Smooth muscle cell (in vitro differentiated cells): ENCODE measurements at regions not wholly inside any gene's neighbourhood (a gene's known extent, or its start where the extent isn't known, plus 50 kb on each side); places are given as distances from the start of the nearest gene placed in this dataset.
"Not testable (repeated sequence)": the region's sequence is repeated elsewhere in the genome, so short reads cannot be mapped to it uniquely, and the experiment has no call there.

Experiments used
- DNase-seq: peaks from one replicate; lab custom pipeline; 2025; ENCODE audit not compliant: unreplicated experiment; lab: John Stamatoyannopoulos, UW
- H2AFZ ChIP-seq: fragments of 200-600 bp; sonication (generic); 2 replicates; pipeline ENCODE4 v1.6.0; 2016; ENCODE audit warnings: antibody characterized with exemption, low read depth, mild to moderate bottlenecking
- H3F3A ChIP-seq: fragments of 200-600 bp; sonication (generic); 2 replicates; pipeline ENCODE4 v1.6.0; 2017; ENCODE audit warnings: antibody characterized with exemption, low read depth
- H3K27ac ChIP-seq: fragments of 200-600 bp; sonication (generic); 2 replicates; pipeline ENCODE4 v1.5.1; 2016; ENCODE audit warnings: low read depth, mild to moderate bottlenecking
- H3K27me3 ChIP-seq: fragments of 200-600 bp; sonication (generic); 2 replicates; pipeline ENCODE4 v1.6.1; 2016; ENCODE audit warnings: low read depth, mild to moderate bottlenecking
- H3K36me3 ChIP-seq: fragments of 200-600 bp; sonication (generic); 2 replicates; pipeline ENCODE4 v1.5.1; 2016; ENCODE audit warnings: low read depth
- H3K4me1 ChIP-seq: fragments of 200-600 bp; sonication (generic); 2 replicates; pipeline ENCODE4 v1.5.1; 2016; ENCODE audit warnings: low read depth
- H3K4me2 ChIP-seq: fragments of 200-600 bp; sonication (generic); 2 replicates; pipeline ENCODE4 v1.6.0; 2016; ENCODE audit warnings: mild to moderate bottlenecking
- H3K4me3 ChIP-seq: fragments of 200-600 bp; sonication (generic); 2 replicates; pipeline ENCODE4 v1.5.1; 2016; ENCODE audit warnings: mild to moderate bottlenecking
- H3K79me2 ChIP-seq: fragments of 200-600 bp; sonication (generic); 2 replicates; pipeline ENCODE4 v1.6.0; 2016; ENCODE audit warnings: low read depth, mild to moderate bottlenecking
- H3K9ac ChIP-seq: fragments of 200-600 bp; sonication (generic); 2 replicates; pipeline ENCODE4 v1.6.0; 2016; ENCODE audit warnings: low read depth
- H3K9me3 ChIP-seq: fragments of 200-600 bp; sonication (generic); replicated peaks from 2 replicates; pipeline ENCODE4 v1.5.1; 2016; ENCODE audit warnings: low read depth
- H4K20me1 ChIP-seq: fragments of 200-600 bp; sonication (generic); 2 replicates; pipeline ENCODE4 v1.6.0; 2016; ENCODE audit warnings: low read depth
- CTCF ChIP-seq: fragments of 200-600 bp; sonication (generic); IDR thresholded peaks from 2 replicates; pipeline ENCODE4 v1.5.1; 2017; ENCODE audit warnings: borderline replicate concordance, mild to moderate bottlenecking, antibody characterized with exemption; ENCODE audit not compliant: insufficient read depth, poor library complexity, severe bottlenecking
- WGBS: methylation state at CpG from one replicate; pipeline ENCODE4 v1.1.7; 2016; ENCODE audit warnings: low lambda C conversion rate; 5-methylcytosine and 5-hydroxymethylcytosine counted together

GRCh38 chr4:78660559-78660958 is 109.0 kb downstream of the ANXA3 start:
- H3K9ac ChIP-seq = no peak overlapping the region
- no peaks in the 10 kb centered on the region for H3K4me1 ChIP-seq
- no peaks in the 10 kb centered on the region for H3K36me3 ChIP-seq
- no peak overlapping the region for H3K27ac ChIP-seq
- no peaks in the 10 kb centered on the region for H3K27me3 ChIP-seq
- no peak overlapping the region for H2AFZ ChIP-seq
- no peak overlapping the region for H3K4me2 ChIP-seq
- H3K79me2 ChIP-seq = no peaks in the 10 kb centered on the region
- 94% methylated on average over 4 of the region's 4 CpGs for WGBS
- TF ChIP-seq CTCF = no peak
- H3F3A ChIP-seq = no peaks in the 10 kb centered on the region
- H3K4me3 ChIP-seq = no peak overlapping the region
- no peaks in the 10 kb centered on the region for H4K20me1 ChIP-seq
- no peak for DNase-seq
- H3K9me3 ChIP-seq = no peaks in the 10 kb centered on the region

GRCh38 chr4:78661086-78661690 is 109.6 kb downstream of the ANXA3 start:
- 93% methylated on average over 3 of the region's 3 CpGs for WGBS
- no peak overlapping the region for H3K27ac ChIP-seq
- H3K79me2 ChIP-seq = no peaks in the 10 kb centered on the region
- H3K9me3 ChIP-seq = no peaks in the 10 kb centered on the region
- H4K20me1 ChIP-seq = no peaks in the 10 kb centered on the region
- H3K4me2 ChIP-seq = no peak overlapping the region
- no peak overlapping the region for H2AFZ ChIP-seq
- H3K27me3 ChIP-seq = no peaks in the 10 kb centered on the region
- no peak for DNase-seq
- H3K36me3 ChIP-seq = no peaks in the 10 kb centered on the region
- H3K4me3 ChIP-seq = no peak overlapping the region
- no peaks in the 10 kb centered on the region for H3K4me1 ChIP-seq
- TF ChIP-seq CTCF = no peak
- no peaks in the 10 kb centered on the region for H3F3A ChIP-seq
- H3K9ac ChIP-seq = no peak overlapping the region

DNA sequence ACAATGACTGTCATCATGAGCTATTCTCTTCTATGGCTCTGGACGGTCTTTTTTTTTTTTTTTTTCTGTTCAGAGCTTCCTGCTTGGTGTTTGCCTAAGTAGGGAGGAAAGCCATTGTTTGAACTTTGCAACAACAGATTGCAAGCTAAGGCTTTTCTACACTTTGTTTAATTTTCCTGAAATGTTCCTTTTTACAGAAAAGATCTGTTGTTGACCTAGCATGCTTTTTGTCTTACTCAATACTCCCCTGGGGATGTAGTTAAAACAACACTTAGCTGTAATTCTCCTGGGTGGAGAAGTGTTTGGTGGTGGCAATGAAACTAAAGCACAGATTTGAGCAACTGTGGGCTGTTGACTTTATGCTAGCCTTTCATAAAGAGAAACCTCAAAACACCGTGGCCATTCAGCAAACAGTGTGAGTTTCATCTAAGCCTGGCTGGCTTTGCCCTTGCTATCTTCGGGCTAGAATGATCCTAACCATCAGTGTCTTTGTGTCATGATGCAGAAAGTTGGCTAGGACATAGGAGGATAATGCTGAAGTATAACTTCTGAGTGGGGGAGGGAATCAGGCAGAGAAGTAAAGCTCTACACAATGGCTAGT is 110.5 kb downstream of the ANXA3 start:
- WGBS = 59% methylated on average over 3 of the region's 3 CpGs
- H4K20me1 ChIP-seq = no peaks in the 10 kb centered on the region
- TF ChIP-seq CTCF = no peak
- H3K4me2 ChIP-seq = no peak overlapping the region
- no peak for DNase-seq
- H3K4me1 ChIP-seq = no peaks in the 10 kb centered on the region
- no peaks in the 10 kb centered on the region for H3K27me3 ChIP-seq
- H3K79me2 ChIP-seq = no peaks in the 10 kb centered on the region
- no peaks in the 10 kb centered on the region for H3K9me3 ChIP-seq
- no peaks in the 10 kb centered on the region for H3F3A ChIP-seq
- no peak overlapping the region for H3K27ac ChIP-seq
- no peak overlapping the region for H3K4me3 ChIP-seq
- H3K9ac ChIP-seq = no peak overlapping the region
- H2AFZ ChIP-seq = no peak overlapping the region
- H3K36me3 ChIP-seq = no peaks in the 10 kb centered on the region

GRCh38 chr4:78662658-78663057 is 111.1 kb downstream of the ANXA3 start:
- Histone ChIP-seq H4K20me1 (no peaks in the 10 kb centered on the region), H3K9me3 (no peaks in the 10 kb centered on the region), H3K4me3 (no peak overlapping the region), H3K27ac (no peak overlapping the region), H3K9ac (no peak overlapping the region), H3K4me1 (no peaks in the 10 kb centered on the region), H3F3A (no peaks in the 10 kb centered on the region), H3K27me3 (no peaks in the 10 kb centered on the region), H2AFZ (no peak overlapping the region), H3K36me3 (no peaks in the 10 kb centered on the region), H3K4me2 (no peak overlapping the region), H3K79me2 (no peaks in the 10 kb centered on the region)
- 96% methylated on average over 1 of the region's 1 CpG for WGBS
- TF ChIP-seq CTCF = no peak
- no peak for DNase-seq

- WGBS = 90% methylated on average over 5 of the region's 5 CpGs
- not testable (repeated sequence) for H3K79me2 ChIP-seq, H3K4me3 ChIP-seq, H4K20me1 ChIP-seq, H3K27me3 ChIP-seq, H3K27ac ChIP-seq, H3K4me1 ChIP-seq, H2AFZ ChIP-seq, H3F3A ChIP-seq, H3K36me3 ChIP-seq, H3K4me2 ChIP-seq, H3K9me3 ChIP-seq, H3K9ac ChIP-seq, DNase-seq
These were observed 111.9 kb upstream of the BMP2K start for GRCh38 chr4:78664296-78664695.
